ENCODE measurements at regions not wholly inside any gene's neighbourhood (a gene's known extent, or its start where the extent isn't known, plus 50 kb on each side); places are given as distances from the start of the nearest gene placed in this dataset.
"Not testable (repeated sequence)": the region's sequence is repeated elsewhere in the genome, so short reads cannot be mapped to it uniquely, and the experiment has no call there.

DNA sequence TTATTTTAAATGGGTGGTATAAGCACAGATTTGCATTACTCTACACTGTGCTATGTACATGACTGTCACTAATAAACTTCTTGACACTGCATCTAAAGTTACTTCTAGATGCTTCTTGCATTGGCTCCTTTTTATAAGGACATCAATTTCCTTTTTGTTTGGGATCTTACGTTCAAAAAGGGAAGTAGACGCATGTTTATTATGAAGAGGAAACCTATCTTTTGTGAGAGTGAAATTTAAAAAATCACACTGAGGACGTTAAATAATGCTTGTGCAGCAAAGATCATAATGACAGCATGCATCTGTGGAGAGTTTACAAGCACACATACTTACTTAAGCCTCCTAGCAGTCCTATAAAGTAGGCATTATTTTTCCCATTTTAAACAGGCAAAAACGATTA is 479.5 kb downstream of the CD83 start:
- Mint-ChIP-seq H3K4me3 (ENCODE audit: unreplicated experiment) (no peak overlapping the region), H3K27ac (ENCODE audit: unreplicated experiment) (no peak overlapping the region), H3K4me1 (ENCODE audit: low read depth, unreplicated experiment) (peaks cover 1% of the 10 kb centered on the region), H3K27me3 (ENCODE audit: unreplicated experiment) (no peaks in the 10 kb centered on the region), H3K36me3 (ENCODE audit: unreplicated experiment) (no peaks in the 10 kb centered on the region), H3K9me3 (ENCODE audit: unreplicated experiment) (no peaks in the 10 kb centered on the region)
- DNase-seq: no peak
- TF ChIP-seq, protein P1, sequence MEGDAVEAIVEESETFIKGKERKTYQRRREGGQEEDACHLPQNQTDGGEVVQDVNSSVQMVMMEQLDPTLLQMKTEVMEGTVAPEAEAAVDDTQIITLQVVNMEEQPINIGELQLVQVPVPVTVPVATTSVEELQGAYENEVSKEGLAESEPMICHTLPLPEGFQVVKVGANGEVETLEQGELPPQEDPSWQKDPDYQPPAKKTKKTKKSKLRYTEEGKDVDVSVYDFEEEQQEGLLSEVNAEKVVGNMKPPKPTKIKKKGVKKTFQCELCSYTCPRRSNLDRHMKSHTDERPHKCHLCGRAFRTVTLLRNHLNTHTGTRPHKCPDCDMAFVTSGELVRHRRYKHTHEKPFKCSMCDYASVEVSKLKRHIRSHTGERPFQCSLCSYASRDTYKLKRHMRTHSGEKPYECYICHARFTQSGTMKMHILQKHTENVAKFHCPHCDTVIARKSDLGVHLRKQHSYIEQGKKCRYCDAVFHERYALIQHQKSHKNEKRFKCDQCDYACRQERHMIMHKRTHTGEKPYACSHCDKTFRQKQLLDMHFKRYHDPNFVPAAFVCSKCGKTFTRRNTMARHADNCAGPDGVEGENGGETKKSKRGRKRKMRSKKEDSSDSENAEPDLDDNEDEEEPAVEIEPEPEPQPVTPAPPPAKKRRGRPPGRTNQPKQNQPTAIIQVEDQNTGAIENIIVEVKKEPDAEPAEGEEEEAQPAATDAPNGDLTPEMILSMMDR (IDR thresholded peaks at IDR 0.05; ENCODE audit: partially characterized antibody, unreplicated experiment): no peak

DNA sequence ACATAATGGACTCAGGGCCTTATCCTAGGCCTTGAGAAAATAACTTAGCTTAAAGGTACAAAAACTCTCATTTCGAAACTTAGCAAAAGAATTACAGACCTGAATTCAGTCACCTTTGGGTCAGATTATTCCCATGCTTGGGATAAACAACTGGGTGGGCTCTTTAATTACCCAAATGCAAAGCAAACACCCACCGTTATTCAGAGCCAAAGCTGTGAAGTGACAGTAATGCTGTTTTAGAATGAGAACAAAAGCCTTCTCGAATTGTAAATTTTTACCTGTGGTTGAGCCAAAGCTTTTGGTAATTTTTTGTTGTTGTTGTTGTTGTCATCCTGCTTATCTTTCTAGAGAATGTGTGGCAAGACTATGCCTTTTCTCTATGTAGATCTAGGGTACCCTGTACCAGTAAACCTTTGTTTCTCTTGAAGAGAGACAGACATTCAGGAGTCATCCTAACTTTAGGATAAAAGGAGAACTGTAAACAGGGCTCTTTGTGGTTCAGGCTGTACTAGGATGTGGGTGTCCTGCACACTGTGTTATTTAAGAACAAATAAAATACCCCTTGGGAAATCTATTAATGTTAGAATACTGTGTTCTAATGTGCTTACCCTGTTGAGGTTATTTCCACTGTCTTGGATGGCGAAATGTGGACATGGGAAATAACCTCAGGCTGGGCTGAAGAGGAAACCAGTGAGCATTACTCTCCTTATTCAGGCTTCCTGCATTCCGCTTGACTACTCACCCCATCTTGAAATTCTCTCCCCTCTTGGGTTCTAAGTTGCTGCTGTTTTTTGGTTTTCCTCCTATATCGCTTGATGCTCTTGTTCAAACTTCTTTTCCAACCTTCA is 480.7 kb downstream of the CD83 start:
- Mint-ChIP-seq H3K4me1 (ENCODE audit: low read depth, unreplicated experiment) (peaks cover 1% of the 10 kb centered on the region), H3K27me3 (ENCODE audit: unreplicated experiment) (no peaks in the 10 kb centered on the region), H3K27ac (ENCODE audit: unreplicated experiment) (no peak overlapping the region), H3K9me3 (ENCODE audit: unreplicated experiment) (no peaks in the 10 kb centered on the region), H3K36me3 (ENCODE audit: unreplicated experiment) (no peaks in the 10 kb centered on the region), H3K4me3 (ENCODE audit: unreplicated experiment) (no peak overlapping the region)
- DNase-seq: no peak
- TF ChIP-seq, protein P1 (IDR thresholded peaks at IDR 0.05; ENCODE audit: partially characterized antibody, unreplicated experiment): no peak

DNA sequence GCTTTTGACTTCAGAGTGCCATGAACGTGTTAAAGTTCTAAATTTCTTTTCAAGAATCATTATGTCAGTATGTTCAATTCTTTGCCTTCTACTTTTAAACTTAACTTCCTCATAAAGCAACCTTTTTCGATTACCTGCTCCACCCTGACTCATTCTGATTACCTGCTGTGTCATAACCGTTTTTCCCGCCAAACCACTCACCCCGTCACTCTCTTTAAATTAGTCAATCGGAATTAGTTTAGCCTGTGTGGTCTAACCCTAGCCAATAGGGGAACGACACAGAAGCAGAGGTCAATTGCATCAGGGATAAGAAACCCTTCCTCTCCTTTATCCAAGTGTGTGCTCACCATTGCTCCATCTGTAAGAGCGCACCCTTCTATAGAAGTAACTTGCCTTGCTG is 482.7 kb downstream of the CD83 start:
- not testable (repeated sequence) for DNase-seq; H3K4me1 Mint-ChIP-seq (ENCODE audit: low read depth, unreplicated experiment); H3K27me3 Mint-ChIP-seq (ENCODE audit: unreplicated experiment); H3K36me3 Mint-ChIP-seq (ENCODE audit: unreplicated experiment); H3K27ac Mint-ChIP-seq (ENCODE audit: unreplicated experiment); H3K4me3 Mint-ChIP-seq (ENCODE audit: unreplicated experiment); H3K9me3 Mint-ChIP-seq (ENCODE audit: unreplicated experiment)

DNA sequence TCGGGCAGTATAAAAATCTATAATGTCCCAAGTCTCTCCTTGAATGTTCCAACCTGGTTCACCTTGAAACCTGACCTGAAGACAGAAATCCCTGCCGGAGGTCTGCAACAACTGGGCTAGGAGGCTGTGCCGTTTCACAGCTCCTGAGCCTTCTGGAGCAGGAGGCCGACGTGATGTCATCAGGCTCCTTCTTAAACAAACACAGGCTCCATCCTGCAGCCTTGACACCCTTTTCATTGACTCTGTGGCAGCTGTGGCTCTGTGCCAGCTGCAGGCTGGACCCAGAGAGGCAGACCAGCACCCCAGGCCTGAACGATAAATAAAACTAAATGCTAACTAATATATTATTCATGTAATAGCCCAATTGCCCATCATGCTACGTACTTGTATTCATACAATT is 483.9 kb downstream of the CD83 start:
- Mint-ChIP-seq H3K27me3 (ENCODE audit: unreplicated experiment) (no peaks in the 10 kb centered on the region), H3K4me1 (ENCODE audit: low read depth, unreplicated experiment) (peaks cover 9% of the 10 kb centered on the region), H3K27ac (ENCODE audit: unreplicated experiment) (no peak overlapping the region), H3K36me3 (ENCODE audit: unreplicated experiment) (no peaks in the 10 kb centered on the region), H3K9me3 (ENCODE audit: unreplicated experiment) (peaks cover 2% of the 10 kb centered on the region), H3K4me3 (ENCODE audit: unreplicated experiment) (no peak overlapping the region)
- DNase-seq: peak; percentile 16
- TF ChIP-seq, protein P1 (IDR thresholded peaks at IDR 0.05; ENCODE audit: partially characterized antibody, unreplicated experiment): no peak

DNA sequence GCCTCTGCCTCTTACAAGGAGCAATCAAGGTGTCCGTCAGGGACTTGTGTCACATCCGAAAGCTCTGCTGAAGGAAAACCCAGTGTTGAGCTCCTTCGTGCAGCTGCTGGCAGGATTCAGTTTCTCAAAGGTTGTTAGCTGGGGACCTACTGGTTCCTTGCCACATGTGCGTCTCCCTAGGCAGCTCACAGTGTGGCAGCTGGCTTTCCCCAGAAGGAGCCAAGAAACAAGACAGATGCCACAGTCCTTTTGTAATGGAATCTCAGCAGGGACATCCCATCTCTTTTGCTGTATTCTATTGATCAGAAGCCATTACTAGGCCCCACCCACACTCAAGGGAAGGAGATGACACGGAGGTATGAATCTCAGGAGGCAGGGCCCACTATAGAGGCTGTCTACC is 488.8 kb downstream of the CD83 start:
- TF ChIP-seq, protein P1 (IDR thresholded peaks at IDR 0.05; ENCODE audit: partially characterized antibody, unreplicated experiment): no peak
- Mint-ChIP-seq H3K9me3 (ENCODE audit: unreplicated experiment) (peaks cover 6% of the 10 kb centered on the region), H3K4me1 (ENCODE audit: low read depth, unreplicated experiment) (peaks cover 12% of the 10 kb centered on the region), H3K27ac (ENCODE audit: unreplicated experiment) (peak overlapping the region; percentile 70), H3K4me3 (ENCODE audit: unreplicated experiment) (peak overlapping the region; percentile 36), H3K36me3 (ENCODE audit: unreplicated experiment) (peaks cover 3% of the 10 kb centered on the region), H3K27me3 (ENCODE audit: unreplicated experiment) (no peaks in the 10 kb centered on the region)
- peak; percentile 50 for DNase-seq

All from glutamatergic neuron (in vitro differentiated cells).